ENCODE measurements at regions not wholly inside any gene's neighbourhood (a gene's known extent, or its start where the extent isn't known, plus 50 kb on each side); places are given as distances from the start of the nearest gene placed in this dataset.
"Not testable (repeated sequence)": the region's sequence is repeated elsewhere in the genome, so short reads cannot be mapped to it uniquely, and the experiment has no call there.

DNA sequence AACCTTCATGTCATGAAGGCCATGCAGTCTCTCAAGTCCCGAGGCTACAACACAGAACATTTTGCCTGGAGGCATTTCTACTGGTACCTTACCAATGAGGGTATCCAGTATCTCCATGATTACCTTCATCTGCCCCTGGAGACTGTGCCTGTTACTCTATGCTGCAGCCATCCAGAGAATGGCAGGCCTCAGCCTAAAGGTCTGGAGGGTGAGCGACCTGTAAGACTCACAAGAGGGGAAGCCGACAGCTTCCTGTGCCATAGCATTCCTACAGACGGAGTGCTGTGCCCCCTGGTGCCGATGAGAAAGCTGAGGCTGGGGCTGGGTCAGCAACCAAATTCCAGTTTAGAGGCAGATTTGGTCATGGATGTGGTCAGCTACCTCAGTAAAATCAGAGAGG is 51.3 kb upstream of the CADPS start:
- no peak for DNase-seq (ENCODE audit: low spot score)

DNA sequence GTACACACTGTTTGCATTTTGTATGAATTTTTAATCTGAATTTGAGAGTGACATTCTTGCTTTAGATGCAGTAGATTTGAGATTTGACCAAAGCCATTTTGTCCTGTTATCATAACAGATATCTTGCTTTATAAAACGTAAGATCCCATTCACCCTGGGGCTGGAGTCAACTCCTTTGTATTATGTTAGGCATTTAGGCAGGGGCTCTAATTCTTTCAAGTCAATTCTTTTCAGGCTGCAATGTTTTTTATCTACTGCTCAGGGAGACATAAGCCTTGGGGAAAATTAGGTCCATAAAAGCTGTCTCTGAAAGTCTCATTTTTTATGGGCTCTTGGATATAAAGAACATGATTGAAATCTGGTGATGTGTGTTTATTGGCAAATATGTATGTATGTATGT is 53.0 kb upstream of the CADPS start:
- no peak for DNase-seq (ENCODE audit: low spot score)

DNA sequence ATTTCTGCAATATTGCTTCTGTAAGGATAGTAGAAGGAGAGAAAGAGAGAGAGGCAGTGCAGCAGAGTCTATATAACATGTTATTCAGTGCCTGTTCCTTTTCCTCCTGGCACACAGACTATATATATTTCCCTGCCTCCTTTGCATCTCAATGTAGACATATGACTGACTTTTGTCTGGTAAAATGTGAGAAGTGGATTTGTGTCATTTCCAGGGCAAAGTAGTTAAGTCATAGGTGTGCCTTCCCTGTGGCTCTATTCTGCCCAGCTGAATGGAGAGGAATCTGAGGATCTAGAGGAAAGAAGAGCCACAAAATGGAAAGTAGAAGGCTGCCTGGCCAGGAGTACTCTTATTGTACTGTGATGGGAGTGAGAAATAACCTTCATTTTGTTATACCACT is 54.6 kb upstream of the CADPS start:
- DNase-seq (ENCODE audit: low spot score), result no peak

DNA sequence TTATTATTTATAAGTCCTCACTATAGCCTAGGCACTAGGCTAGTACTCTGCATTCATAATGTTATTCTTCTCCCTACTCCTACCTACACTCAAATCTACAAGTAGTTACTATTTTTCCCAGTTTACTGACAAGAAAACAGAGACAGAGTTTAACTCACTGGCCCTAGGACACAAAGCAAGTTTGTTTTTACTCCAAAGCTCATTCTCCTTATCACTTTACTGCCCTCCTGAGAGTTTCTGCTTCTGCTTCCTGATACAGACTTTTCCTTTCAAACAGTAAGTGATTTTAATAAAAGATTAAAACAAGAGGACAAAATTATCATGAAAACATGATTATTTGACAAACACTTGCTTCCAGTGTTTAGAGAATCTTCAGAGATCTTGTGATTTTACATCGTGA is 60.6 kb upstream of the CADPS start:
- no peak for DNase-seq (ENCODE audit: low spot score)

DNA sequence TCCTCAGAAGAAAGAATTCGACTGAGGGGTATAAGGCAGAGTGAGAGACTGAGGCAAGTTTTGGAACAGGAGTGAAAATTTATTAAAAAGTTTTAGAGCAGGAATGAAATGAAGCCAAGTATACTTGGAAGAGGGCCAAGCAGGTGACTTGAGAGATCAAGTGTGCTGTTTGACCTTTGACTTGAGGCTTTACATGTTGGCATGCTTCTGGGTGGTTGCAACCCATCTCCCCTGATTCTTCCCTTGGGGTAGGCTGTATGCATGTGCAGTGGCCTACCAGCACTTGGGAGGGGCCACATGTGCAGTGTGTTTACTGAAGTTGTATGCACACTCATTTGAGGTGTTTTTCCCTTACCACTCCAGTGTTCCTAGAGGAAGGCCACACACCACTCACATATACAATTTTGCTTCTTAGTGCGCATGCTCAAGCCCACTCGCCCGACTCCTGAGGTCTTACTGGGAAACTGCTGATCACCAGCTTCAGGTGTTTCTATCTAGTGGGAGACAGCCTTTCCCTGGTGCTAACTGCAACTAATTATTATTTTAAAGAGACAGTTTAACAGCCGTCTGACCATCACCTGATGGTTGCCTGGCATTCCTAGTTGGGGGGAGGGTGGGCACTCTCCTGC is 61.5 kb upstream of the CADPS start:
- no peak for DNase-seq (ENCODE audit: low spot score)

DNA sequence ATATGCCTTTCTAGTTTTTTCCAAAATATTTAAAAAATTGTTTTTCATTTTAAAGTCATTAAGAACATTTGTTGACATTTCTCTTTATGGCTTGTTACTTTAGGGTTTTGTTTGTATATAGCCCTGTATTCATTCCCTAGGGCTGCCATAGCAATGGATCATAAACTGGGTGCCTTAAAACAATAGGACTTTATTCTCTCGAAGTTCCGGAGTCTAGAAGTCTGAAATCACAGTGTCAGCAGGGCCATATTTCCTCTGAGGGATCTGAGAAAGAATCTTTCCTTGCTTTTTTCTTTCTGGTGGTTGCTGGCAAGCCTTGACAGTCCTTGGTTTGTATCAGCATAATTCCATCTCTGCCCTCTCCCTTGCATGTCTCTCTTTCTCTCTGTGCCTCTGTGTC is 63.4 kb upstream of the CADPS start:
- DNase-seq (ENCODE audit: low spot score), result no peak

DNA sequence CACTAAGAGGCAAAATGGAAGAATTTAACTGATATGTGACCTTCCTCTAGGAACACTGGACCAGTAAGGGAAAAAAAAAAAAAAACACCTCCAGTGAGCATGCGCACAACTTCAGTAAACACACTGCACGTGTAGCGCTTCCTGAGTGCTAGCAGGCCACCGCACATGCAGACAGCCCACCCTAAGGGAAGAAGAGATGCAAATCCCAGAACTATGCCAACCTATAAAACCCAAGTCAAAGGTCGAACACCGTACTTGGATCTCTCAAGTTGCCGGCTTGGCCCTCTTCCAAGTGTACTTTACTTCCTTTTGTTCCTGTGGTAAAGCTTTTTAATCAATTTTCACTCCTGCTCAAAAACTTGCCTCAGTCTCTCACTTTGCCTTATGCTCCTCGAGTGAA is 64.5 kb upstream of the CADPS start:
- no peak for DNase-seq (ENCODE audit: low spot score)

DNA sequence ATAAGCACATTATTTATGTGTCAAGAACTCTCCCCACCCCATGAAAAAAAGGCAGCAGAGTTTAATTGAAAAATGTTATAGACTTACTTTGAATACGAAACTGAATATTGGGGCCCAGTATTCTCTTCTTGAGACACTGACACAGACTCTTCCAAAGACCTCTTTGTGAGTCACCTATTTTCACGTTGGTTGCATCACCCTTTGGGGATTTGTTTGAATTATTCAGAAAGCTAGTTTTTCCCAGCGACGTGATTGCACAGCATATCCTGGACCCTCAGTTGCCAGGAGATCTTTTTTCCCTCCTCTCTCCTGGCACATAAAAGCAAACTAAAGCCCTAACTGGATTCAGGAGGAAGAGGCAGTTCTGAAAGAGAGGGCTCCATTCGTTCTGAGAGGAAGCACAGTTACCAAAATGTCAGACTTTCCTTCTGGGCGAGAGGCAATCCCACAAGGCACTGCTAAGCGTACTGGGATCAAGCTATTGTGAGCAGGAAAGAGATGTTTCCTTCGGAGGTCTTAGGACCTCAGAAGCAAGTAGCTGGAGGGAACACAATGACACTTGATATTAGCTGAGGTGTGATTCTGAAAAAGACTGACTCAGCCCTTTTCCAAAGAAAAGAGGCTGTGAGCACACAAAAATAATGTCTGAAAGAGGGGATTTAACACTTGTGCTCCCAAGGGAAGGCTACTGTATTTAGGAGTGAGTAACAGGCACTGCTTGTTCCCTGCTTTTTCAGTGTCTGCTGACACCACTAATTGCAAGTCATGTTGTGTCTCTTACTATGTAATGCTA is 65.8 kb upstream of the CADPS start:
- DNase-seq (ENCODE audit: low spot score), result no peak

DNA sequence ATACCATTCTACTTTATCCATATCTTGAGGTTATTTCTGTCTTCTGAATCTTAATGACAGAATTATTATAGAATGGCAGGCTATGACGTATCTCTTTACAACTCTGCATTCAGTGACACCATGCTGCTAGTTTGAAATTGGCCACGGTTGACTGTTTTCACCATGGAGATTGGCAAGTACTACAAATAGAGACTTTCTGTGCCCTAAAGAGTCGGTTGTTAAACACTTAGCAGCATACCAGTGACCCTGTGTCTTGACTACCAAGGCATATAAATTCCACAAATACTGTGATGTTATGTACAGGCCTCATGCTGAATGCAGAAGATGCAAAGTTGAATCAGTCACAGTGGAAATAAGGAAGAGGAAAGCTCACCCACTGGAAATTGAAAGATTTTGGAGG is 67.0 kb upstream of the CADPS start:
- DNase-seq (ENCODE audit: low spot score), result no peak

DNA sequence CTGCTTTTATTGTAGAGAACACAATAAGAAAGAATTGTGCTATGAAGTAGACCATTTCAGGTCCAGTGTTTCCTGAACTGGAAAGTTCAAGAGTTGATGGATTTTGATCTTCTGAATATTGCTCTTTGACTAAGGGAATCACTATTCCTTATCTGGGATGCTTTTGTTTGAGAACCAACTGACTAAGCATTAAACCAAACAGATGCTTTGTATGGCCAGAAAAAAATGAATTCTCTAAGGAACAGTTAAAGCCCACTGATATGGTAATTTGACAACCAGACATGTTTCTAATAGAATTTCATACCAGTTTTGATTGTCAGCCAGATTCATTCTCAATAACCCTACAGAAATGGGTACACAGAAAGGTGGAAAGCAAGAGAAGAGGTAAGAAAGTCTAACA is 67.5 kb upstream of the CADPS start:
- no peak for DNase-seq (ENCODE audit: low spot score)

DNA sequence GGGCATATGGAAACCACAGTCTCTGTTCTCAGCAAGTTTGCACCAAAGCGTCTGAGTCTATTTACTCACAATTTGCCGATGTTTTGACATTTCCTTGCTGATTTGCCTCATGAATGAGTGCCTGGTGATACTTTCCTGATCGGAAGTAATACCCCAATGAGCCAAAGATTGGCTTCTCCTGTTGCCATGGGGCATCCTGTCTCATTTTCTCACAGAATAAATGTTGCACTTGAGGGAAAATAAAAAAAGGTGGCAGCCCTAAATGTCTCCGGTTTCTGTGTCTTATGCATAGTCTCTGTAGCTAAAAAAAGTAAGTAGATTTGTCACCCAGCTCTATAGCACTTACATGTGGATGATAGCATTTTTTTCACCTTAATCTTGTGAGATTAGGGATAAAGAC is 73.7 kb upstream of the CADPS start:
- DNase-seq (ENCODE audit: low spot score), result no peak

DNA sequence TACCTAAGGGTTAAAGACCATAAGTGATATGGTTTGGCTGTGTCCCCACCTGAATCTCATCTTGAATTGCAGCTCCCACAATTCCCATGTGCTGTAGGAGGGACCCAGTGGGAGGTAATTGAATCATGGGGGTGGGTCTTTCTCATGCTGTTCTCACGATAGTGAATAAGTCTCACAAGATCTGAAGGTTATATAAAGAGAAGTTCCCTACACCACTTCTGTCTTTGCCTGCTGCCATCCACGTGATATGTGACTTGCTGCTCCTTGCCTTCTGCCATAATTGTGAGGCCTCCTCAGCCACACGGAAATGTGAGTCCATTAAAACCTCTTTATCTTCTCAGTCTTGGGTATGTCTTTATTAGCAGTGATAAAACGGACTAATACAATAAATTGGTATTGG is 75.0 kb upstream of the CADPS start:
- no peak for DNase-seq (ENCODE audit: low spot score)

DNA sequence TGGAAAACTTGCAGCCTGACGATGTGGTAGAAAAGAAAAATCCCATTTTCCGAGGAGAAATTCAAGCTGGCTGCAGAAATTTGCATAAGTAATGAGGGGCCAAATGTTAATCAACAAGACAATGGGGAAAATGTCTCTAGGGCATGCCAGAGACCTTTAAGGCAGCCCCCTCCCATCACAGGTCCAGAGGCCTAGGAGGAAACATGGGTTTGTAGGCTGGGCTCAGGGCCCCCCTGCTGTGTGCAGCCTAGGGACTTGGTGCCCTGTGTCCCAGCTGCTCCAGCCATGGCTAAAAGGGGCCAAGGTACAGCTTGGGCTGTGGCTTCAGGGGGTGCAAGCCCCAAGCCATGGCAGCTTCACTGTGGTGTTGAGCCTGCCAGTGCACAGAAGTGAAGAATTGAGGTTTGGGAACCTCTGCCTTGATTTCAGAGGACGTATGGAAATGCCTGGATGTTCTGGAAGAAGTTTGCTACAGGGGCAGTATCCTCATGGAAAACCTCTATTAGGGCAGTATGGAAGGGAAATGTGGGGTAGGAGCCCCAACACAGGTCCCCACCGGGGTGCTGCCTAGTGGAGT is 75.9 kb upstream of the CADPS start:
- no peak for DNase-seq (ENCODE audit: low spot score)

DNA sequence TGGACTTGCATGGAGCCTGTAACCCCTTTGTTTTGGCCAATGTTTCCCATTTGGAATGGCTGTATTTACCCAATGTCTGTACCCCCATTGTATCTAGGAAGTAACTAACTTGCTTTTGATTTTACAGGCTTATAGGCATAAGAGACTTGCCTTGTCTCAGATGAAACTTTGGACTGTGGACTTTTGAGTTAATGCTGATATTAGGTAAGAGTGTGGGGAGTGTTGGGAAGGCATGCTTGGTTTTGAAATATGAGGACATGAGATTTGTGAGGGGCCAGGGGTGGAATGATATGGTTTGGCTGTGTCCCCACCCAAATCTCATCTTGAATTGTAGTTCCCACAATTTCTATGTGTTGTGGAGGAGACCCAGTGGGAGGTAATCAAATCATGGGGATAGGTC is 76.7 kb upstream of the CADPS start:
- DNase-seq (ENCODE audit: low spot score), result not testable (repeated sequence)

DNA sequence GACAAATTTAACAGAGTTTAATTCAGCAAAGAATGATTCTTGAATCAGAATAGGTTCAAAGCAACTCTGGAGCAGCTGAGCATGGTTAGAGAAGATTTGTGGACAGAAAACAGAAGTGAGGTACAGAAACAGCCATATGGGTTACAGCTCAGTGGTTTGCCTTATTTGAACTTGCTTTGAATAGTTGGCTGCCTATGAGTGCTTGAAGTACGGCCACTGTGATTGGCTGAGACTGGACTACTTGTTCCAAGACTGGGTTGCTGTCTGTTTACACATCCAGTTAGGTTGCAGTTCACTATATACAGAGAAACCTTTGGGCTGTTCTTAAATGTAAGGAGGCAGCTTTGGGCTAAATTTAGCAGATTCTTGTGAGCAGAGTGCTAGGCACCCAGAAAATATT is 79.4 kb upstream of the CADPS start:
- DNase-seq (ENCODE audit: low spot score), result no peak

DNA sequence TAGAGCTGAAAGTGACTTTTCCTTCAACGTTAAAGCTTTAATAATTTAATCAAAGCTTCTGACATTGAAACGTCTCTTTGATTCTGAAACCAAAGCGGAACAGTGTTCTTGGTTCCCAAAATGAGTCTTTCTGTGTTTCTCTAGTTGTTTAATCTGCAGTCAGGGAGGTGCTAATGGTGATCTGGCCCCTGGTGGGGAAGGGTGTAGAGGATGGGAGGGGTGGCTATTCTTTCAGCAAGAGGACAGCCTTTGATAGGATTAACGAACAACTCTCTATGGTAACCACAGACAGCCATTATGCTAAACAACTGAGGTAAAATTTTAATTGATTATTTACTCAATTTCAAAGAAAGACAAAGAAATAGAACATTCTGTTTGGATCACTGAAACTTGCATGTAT is 79.9 kb upstream of the CADPS start:
- no peak for DNase-seq (ENCODE audit: low spot score)

DNA sequence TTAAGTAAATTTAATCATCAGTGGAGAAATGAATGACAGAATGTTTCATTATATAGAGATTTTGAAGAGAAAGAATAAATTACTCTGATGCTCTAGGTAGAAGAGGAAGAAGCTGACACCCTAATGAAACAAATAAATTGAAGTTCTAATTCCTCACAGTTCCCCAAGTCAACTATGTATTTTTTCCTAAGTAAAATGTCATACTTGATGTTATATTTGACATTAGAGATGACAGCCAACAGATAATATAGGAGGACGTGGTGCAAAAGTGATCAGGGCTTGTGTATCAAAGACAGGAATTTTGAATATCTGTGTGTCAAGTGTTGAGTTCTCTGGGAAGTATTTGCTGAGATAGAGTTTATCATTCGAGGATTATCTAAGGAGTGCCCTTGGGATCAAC is 81.2 kb upstream of the CADPS start:
- no peak for DNase-seq (ENCODE audit: low spot score)

DNA sequence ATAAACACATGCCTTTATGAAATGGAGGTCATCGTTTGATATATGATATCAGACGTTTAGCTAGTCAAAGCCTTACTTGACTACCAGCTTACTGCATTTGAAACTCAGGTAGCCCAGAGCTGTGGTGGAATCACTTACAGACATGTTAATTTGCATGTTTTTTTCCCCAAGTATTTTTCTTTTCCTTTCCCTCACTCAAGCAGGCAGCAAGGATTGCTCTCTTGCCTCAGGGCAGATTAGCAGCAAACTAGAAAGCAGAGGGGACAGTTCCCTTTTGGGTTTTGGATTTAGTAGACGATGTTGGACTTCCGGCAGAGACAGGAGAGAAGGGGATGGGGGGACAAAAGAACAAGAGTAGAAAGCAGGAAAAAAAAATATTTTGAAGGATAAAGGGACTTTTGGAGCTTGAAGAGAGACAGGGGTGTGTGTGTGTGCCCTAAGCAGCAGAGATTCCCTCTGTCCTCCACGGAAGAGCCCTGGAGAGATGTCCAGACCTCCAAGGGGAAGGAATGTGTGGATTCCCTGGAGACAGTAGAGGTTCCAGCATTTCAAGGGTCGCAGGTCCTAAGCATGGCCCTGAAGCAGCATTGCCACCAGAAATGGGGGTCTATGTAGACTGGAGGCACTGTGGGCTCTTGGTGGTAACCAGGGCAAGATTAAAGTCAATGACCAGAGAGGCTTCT is 86.8 kb upstream of the CADPS start:
- no peak for DNase-seq (ENCODE audit: low spot score)

DNA sequence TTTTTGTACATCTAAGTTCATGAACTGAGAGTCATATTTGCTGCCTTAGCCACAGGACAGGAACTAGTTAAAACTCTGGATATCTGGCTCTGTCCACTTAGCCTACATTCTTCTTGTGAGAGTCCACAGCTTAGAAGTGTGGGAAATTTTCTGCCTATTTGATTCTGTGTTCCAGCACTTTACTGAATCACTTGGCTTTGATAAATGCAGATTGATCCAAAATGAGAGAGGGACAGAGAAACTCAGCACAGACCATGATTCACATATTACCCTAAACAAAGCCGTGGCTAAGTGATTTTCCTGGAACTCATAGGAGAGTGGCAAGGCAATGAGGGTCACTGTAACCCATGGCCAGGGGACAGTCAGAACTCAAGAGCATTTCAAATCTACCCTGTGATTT is 87.5 kb upstream of the CADPS start:
- DNase-seq (ENCODE audit: low spot score), result no peak

DNA sequence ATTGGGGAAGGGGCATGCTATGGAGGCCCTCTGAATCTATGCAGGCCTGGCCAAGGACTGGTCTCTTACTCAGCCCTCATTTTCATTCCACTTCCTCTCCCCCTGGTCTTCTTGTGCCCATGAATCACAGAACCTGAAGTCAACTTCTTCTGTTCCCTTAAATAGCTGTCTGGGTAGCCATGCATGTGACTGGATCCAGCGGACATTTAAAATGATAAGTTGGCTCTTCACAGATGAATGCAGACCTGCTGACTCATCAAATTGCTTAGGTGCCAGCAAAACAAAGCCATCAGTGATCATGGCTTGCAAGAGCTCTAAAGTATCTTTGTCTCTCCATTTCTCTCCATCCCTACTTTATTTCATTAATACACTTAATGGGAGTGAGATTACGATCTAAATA is 90.1 kb upstream of the CADPS start:
- no peak for DNase-seq (ENCODE audit: low spot score)

DNA sequence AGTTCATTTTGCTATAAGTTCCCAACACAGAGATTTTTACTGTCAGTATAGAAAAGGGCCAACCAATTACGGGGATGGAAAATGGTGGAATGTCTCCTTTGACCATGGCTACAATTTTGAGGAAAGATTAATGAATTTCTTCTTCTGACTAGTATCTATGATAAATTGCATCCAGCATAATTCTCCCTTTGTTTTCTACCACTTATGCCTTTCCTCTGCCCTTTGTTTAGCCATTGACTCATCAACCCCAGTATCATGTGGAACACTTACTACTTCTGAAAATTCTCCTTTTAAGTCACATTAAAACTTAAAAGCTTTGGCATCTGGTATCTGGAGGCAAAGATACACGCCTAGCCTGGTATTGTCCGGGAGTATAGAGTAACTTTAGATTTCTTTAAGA is 92.9 kb upstream of the CADPS start:
- DNase-seq (ENCODE audit: low spot score), result no peak

DNA sequence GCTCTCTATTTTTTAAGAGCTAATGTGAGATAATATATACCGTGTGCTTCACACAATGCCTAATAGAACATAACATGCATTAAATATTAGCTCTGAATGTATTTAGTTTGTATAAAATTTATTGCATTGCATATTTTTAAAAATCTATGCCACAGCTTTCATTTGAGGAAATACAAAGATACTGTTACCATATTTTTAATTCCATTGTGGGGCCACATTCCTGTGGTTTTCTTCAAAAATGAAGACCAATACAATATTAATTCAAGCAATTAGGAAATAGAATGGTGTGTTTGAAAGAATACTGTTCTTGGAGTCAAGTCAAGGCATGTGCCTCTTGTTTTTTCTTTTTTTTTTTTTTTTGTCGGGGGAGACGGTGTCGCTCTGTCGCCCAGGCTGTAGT is 95.4 kb upstream of the CADPS start:
- no peak for DNase-seq (ENCODE audit: low spot score)

DNA sequence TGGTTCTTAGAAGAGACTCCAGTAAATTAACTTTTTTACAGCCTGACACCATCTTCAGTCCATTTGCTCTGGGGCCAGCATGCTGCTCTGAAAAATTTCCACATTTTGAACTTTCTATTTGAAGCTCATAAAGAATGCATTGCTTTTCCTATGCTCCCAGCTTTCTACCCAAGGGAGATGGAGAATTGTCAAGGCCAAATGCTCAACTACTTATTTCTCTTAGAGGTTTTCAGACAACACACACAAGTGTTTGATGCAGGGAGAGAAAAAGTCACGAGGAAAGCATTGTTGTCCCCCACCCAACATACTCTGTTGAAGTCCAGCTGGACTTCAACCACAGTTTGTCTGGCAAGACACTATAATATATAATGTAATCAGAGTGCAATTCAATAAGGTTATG is 100.3 kb upstream of the CADPS start:
- no peak for DNase-seq (ENCODE audit: low spot score)

Data from AG08395 (cell line).